ENCODE measurements at regions not wholly inside any gene's neighbourhood (a gene's known extent, or its start where the extent isn't known, plus 50 kb on each side); places are given as distances from the start of the nearest gene placed in this dataset.
"Not testable (repeated sequence)": the region's sequence is repeated elsewhere in the genome, so short reads cannot be mapped to it uniquely, and the experiment has no call there.

DNA sequence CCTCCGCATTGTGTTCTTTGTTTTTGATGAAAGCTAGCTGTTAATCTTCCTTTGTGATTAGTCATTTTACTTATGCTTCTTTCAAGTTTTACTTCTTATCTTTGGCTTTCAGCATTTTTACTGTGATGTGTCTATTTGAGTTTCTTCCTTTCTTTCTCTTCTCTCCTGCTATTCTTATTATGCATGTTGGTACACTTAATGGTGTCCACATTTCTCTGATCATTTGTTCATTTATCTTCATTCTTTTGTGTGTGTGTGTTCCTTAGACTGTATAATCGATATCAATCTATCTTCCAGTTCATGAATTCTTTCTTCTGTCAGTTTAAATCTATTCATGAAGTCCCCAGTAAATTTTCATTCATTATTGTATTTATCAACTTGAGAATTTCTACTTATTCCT is 1650.3 kb downstream of the BRINP3 start:
- H3F3A ChIP-seq (ENCODE audit: insufficient read depth, low read length): no peaks in the 10 kb centered on the region
- no peaks in the 10 kb centered on the region for H3K4me1 ChIP-seq (ENCODE audit: insufficient read depth, low read length, severe bottlenecking)
- no peaks in the 10 kb centered on the region for H3K27me3 ChIP-seq (ENCODE audit: insufficient read depth, low read length)
- no peaks in the 10 kb centered on the region for H3K36me3 ChIP-seq (ENCODE audit: insufficient read depth, low read length)
- no peaks in the 10 kb centered on the region for H3K9me3 ChIP-seq (ENCODE audit: low read length)
- no peak overlapping the region for H3K27ac ChIP-seq (ENCODE audit: low read depth, low read length, poor library complexity, severe bottlenecking)
- no peak overlapping the region for H3K4me3 ChIP-seq (ENCODE audit: low read depth, low read length, poor library complexity, severe bottlenecking)
- H3K9me2 ChIP-seq (ENCODE audit: low read depth, low read length): no peaks in the 10 kb centered on the region
- H3K4me2 ChIP-seq (ENCODE audit: low read length): no peak overlapping the region
- no peak overlapping the region for H2AFZ ChIP-seq (ENCODE audit: low read length)
- H3K9ac ChIP-seq (ENCODE audit: low read length): no peak overlapping the region
- H3K79me2 ChIP-seq (ENCODE audit: insufficient read depth, low read length): no peaks in the 10 kb centered on the region
- no peak for TF ChIP-seq CTCF (IDR thresholded peaks at IDR 0.05; ENCODE audit: low read length)
- no peak for TF ChIP-seq EZH2 (IDR thresholded peaks at IDR 0.05; ENCODE audit: borderline replicate concordance, low read length)
- no peaks in the 10 kb centered on the region for H4K20me1 ChIP-seq (ENCODE audit: insufficient read depth, low read length)

GRCh38 chr1:188841111-188841696 is 1636.5 kb downstream of the BRINP3 start:
- not testable (repeated sequence) for H3F3A ChIP-seq (ENCODE audit: insufficient read depth, low read length); H4K20me1 ChIP-seq (ENCODE audit: insufficient read depth, low read length); H3K36me3 ChIP-seq (ENCODE audit: insufficient read depth, low read length); H3K4me3 ChIP-seq (ENCODE audit: low read depth, low read length, poor library complexity, severe bottlenecking); H3K27me3 ChIP-seq (ENCODE audit: insufficient read depth, low read length); H3K4me1 ChIP-seq (ENCODE audit: insufficient read depth, low read length, severe bottlenecking); H3K79me2 ChIP-seq (ENCODE audit: insufficient read depth, low read length); H3K4me2 ChIP-seq (ENCODE audit: low read length); H3K9me2 ChIP-seq (ENCODE audit: low read depth, low read length); H2AFZ ChIP-seq (ENCODE audit: low read length); H3K9me3 ChIP-seq (ENCODE audit: low read length); H3K9ac ChIP-seq (ENCODE audit: low read length); H3K27ac ChIP-seq (ENCODE audit: low read depth, low read length, poor library complexity, severe bottlenecking)

GRCh38 chr1:188846468-188846867 is 1631.2 kb downstream of the BRINP3 start:
- Histone ChIP-seq H3K9me2 (ENCODE audit: low read depth, low read length) (no peaks in the 10 kb centered on the region), H3K79me2 (ENCODE audit: insufficient read depth, low read length) (no peaks in the 10 kb centered on the region), H3K9me3 (ENCODE audit: low read length) (no peaks in the 10 kb centered on the region), H2AFZ (ENCODE audit: low read length) (no peak overlapping the region), H3K4me2 (ENCODE audit: low read length) (no peak overlapping the region), H3K4me1 (ENCODE audit: insufficient read depth, low read length, severe bottlenecking) (no peaks in the 10 kb centered on the region), H3K9ac (ENCODE audit: low read length) (no peak overlapping the region), H3K27me3 (ENCODE audit: insufficient read depth, low read length) (no peaks in the 10 kb centered on the region), H3F3A (ENCODE audit: insufficient read depth, low read length) (no peaks in the 10 kb centered on the region), H3K4me3 (ENCODE audit: low read depth, low read length, poor library complexity, severe bottlenecking) (no peak overlapping the region), H3K27ac (ENCODE audit: low read depth, low read length, poor library complexity, severe bottlenecking) (no peak overlapping the region), H4K20me1 (ENCODE audit: insufficient read depth, low read length) (no peaks in the 10 kb centered on the region), H3K36me3 (ENCODE audit: insufficient read depth, low read length) (no peaks in the 10 kb centered on the region)
- TF ChIP-seq EZH2 (IDR thresholded peaks at IDR 0.05; ENCODE audit: borderline replicate concordance, low read length) (no peak), CTCF (IDR thresholded peaks at IDR 0.05; ENCODE audit: low read length) (no peak)

DNA sequence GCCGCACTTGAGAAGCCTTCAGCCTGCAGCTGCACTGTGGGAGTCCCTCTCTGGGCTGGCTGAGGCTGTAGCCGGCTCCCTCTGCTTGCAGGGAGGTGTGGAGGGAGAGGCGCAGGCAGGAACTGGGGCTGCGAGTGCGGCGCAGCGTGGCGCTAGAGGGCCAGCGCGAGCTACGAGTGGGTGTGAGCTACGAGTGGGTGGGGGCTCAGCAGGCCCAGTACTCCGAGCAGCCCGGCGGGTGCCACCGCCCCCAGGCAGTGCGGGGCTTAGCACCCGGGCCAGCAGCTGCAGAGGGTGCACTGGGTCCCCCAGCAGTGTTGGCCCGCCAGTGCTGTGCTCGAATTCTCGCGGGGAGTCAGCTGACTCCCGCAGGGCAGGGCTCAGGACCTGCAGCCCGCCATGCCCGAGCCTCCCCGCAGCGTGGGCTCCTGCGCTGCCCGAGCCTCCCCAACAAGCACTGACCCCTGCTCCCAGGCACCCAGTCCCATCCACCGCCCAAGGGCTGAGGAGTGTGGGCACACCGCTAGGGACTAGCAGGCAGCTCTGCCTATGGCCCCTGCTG is 1620.1 kb downstream of the BRINP3 start:
- no peak overlapping the region for H3K27ac ChIP-seq (ENCODE audit: low read depth, low read length, poor library complexity, severe bottlenecking)
- no peak overlapping the region for H3K4me2 ChIP-seq (ENCODE audit: low read length)
- H3K9me3 ChIP-seq (ENCODE audit: low read length): no peaks in the 10 kb centered on the region
- no peak overlapping the region for H3K9ac ChIP-seq (ENCODE audit: low read length)
- H3K4me3 ChIP-seq (ENCODE audit: low read depth, low read length, poor library complexity, severe bottlenecking): no peak overlapping the region
- no peaks in the 10 kb centered on the region for H3F3A ChIP-seq (ENCODE audit: insufficient read depth, low read length)
- H2AFZ ChIP-seq (ENCODE audit: low read length): no peak overlapping the region
- H3K9me2 ChIP-seq (ENCODE audit: low read depth, low read length): no peaks in the 10 kb centered on the region
- no peaks in the 10 kb centered on the region for H3K4me1 ChIP-seq (ENCODE audit: insufficient read depth, low read length, severe bottlenecking)
- no peaks in the 10 kb centered on the region for H4K20me1 ChIP-seq (ENCODE audit: insufficient read depth, low read length)
- no peak for TF ChIP-seq CTCF (IDR thresholded peaks at IDR 0.05; ENCODE audit: low read length)
- no peak for TF ChIP-seq EZH2 (IDR thresholded peaks at IDR 0.05; ENCODE audit: borderline replicate concordance, low read length)
- no peaks in the 10 kb centered on the region for H3K79me2 ChIP-seq (ENCODE audit: insufficient read depth, low read length)
- no peaks in the 10 kb centered on the region for H3K27me3 ChIP-seq (ENCODE audit: insufficient read depth, low read length)
- H3K36me3 ChIP-seq (ENCODE audit: insufficient read depth, low read length): no peaks in the 10 kb centered on the region
